Ishikawa (cell line): ENCODE measurements at regions not wholly inside any gene's neighbourhood (a gene's known extent, or its start where the extent isn't known, plus 50 kb on each side); places are given as distances from the start of the nearest gene placed in this dataset.

Experiments
- CREB1 ChIP-seq: IDR thresholded peaks from 2 replicates; pipeline ENCODE4 v1.6.1; 2012; ENCODE audit warnings: low read depth
- TCF12 ChIP-seq: IDR thresholded peaks from 2 replicates; pipeline ENCODE4 v1.6.1; 2012; ENCODE audit warnings: low read depth
- TEAD4 ChIP-seq: IDR thresholded peaks from 2 replicates; pipeline ENCODE4 v1.6.1; 2012

DNA sequence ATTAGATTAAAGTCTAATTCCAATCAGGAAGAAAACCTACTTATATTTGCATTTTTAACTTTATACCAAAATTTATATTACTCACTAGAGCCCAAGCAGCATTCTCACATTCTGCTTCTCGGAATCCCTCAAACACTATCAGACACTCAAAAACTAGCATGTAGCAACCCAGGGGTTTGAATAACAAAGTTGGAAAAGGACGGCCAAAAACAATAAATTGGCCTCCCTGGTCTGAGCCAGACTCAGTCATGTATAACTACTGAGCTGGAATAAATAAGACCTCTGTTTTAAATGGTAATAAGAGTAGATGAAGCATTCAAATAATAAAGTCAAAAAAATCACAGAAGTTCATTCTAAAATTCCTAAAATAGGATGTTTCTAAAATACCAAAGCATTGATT, 290.9 kb downstream of the IRS1 start:
- no peak for TF ChIP-seq CREB1
- no peak for TF ChIP-seq TEAD4
- TF ChIP-seq TCF12 = no peak
